Mucosa of rectum (tissue), 2 donors: ENCODE measurements at regions not wholly inside any gene's neighbourhood (a gene's known extent, or its start where the extent isn't known, plus 50 kb on each side); places are given as distances from the start of the nearest gene placed in this dataset.

Experiments
- H3K27ac ChIP-seq, 2 donors: one replicate each; pipeline ENCODE4 v1.7.0; 2013; ENCODE audit warnings: inconsistent platforms in 2 of 2, low read depth in 2 of 2, low read length in 2 of 2
- H3K27me3 ChIP-seq, 2 donors: one replicate each; pipeline ENCODE4 v1.7.0; 2013; ENCODE audit warnings: low read length in 2 of 2; ENCODE audit not compliant: control insufficient read depth in 2 of 2, insufficient read depth in 2 of 2
- H3K36me3 ChIP-seq, 2 donors: one replicate each; pipeline ENCODE4 v1.7.0; 2013; ENCODE audit warnings: low read length in 2 of 2; ENCODE audit not compliant: control insufficient read depth in 2 of 2, insufficient read depth in 2 of 2
- H3K4me1 ChIP-seq, 2 donors: one replicate each; pipeline ENCODE4 v1.7.0; 2013; ENCODE audit warnings: low read length in 2 of 2, mild to moderate bottlenecking in 1 of 2; ENCODE audit not compliant: control insufficient read depth in 2 of 2, insufficient read depth in 2 of 2
- H3K4me3 ChIP-seq, 2 donors: one replicate each; pipeline ENCODE4 v1.7.0; 2013; ENCODE audit warnings: low read length in 2 of 2
- H3K9ac ChIP-seq, 2 donors: one replicate each; pipeline ENCODE4 v1.7.0; 2013; ENCODE audit warnings: low read length in 2 of 2, low read depth in 1 of 2, mild to moderate bottlenecking in 1 of 2
- H3K9me3 ChIP-seq, 2 donors: one replicate each; pipeline ENCODE4 v1.7.0; 2013; ENCODE audit warnings: low read length in 2 of 2; ENCODE audit not compliant: control insufficient read depth in 2 of 2
- donor health status: healthy.
- donor health status: Normal muscosa, but diverticular disease.

- no peak overlapping the region for H3K27ac ChIP-seq
- H3K4me1 ChIP-seq: no peaks in the 10 kb centered on the region
- H3K4me3 ChIP-seq: no peak overlapping the region
- H3K27me3 ChIP-seq: no peaks in the 10 kb centered on the region
- no peak overlapping the region for H3K9ac ChIP-seq
- H3K9me3 ChIP-seq: no peaks in the 10 kb centered on the region
- no peaks in the 10 kb centered on the region for H3K36me3 ChIP-seq
Measured at GRCh38 chr7:125530553-125530952, 600.9 kb upstream of the POT1 start.

- H3K9ac ChIP-seq: no peak overlapping the region
- no peak overlapping the region for H3K27ac ChIP-seq
- H3K36me3 ChIP-seq: no peaks in the 10 kb centered on the region
- H3K4me1 ChIP-seq: no peaks in the 10 kb centered on the region
- no peak overlapping the region for H3K4me3 ChIP-seq
- no peaks in the 10 kb centered on the region for H3K27me3 ChIP-seq
- no peaks in the 10 kb centered on the region for H3K9me3 ChIP-seq
Measured at GRCh38 chr7:125529249-125529648, 599.6 kb upstream of the POT1 start.

- H3K36me3 ChIP-seq: no peaks in the 10 kb centered on the region
- H3K9ac ChIP-seq: no peak overlapping the region
- no peak overlapping the region for H3K4me3 ChIP-seq
- no peaks in the 10 kb centered on the region for H3K9me3 ChIP-seq
- no peak overlapping the region for H3K27ac ChIP-seq
- no peaks in the 10 kb centered on the region for H3K4me1 ChIP-seq
- H3K27me3 ChIP-seq: no peaks in the 10 kb centered on the region
Measured at GRCh38 chr7:125526958-125527357, 597.3 kb upstream of the POT1 start.

- no peaks in the 10 kb centered on the region for H3K27me3 ChIP-seq
- H3K9ac ChIP-seq: no peak overlapping the region
- H3K4me1 ChIP-seq: no peaks in the 10 kb centered on the region
- H3K4me3 ChIP-seq: no peak overlapping the region
- no peaks in the 10 kb centered on the region for H3K9me3 ChIP-seq
- no peaks in the 10 kb centered on the region for H3K36me3 ChIP-seq
- no peak overlapping the region for H3K27ac ChIP-seq
Measured at GRCh38 chr7:125526092-125526491, 596.5 kb upstream of the POT1 start.

- no peak overlapping the region for H3K27ac ChIP-seq
- H3K9me3 ChIP-seq: peaks cover 0 to 2% of the 10 kb centered on the region in 2 donors
- no peak overlapping the region for H3K9ac ChIP-seq
- no peaks in the 10 kb centered on the region for H3K4me1 ChIP-seq
- H3K36me3 ChIP-seq: no peaks in the 10 kb centered on the region
- H3K27me3 ChIP-seq: no peaks in the 10 kb centered on the region
- no peak overlapping the region for H3K4me3 ChIP-seq
Measured at GRCh38 chr7:125516194-125516593, 586.6 kb upstream of the POT1 start.

- no peak overlapping the region for H3K4me3 ChIP-seq
- H3K27me3 ChIP-seq: no peaks in the 10 kb centered on the region
- H3K4me1 ChIP-seq: no peaks in the 10 kb centered on the region
- H3K27ac ChIP-seq: no peak overlapping the region
- H3K36me3 ChIP-seq: no peaks in the 10 kb centered on the region
- peaks cover 0 to 2% of the 10 kb centered on the region in 2 donors for H3K9me3 ChIP-seq
- H3K9ac ChIP-seq: no peak overlapping the region
Measured at GRCh38 chr7:125512373-125512772, 582.7 kb upstream of the POT1 start.

- H3K27ac ChIP-seq: no peak overlapping the region
- H3K9ac ChIP-seq: no peak overlapping the region
- H3K27me3 ChIP-seq: no peaks in the 10 kb centered on the region
- H3K4me3 ChIP-seq: no peak overlapping the region
- no peaks in the 10 kb centered on the region for H3K4me1 ChIP-seq
- H3K36me3 ChIP-seq: no peaks in the 10 kb centered on the region
- peaks cover 0 to 2% of the 10 kb centered on the region in 2 donors for H3K9me3 ChIP-seq
Measured at GRCh38 chr7:125511310-125511709, 581.7 kb upstream of the POT1 start.

- H3K4me3 ChIP-seq: no peak overlapping the region
- H3K27me3 ChIP-seq: no peaks in the 10 kb centered on the region
- H3K36me3 ChIP-seq: no peaks in the 10 kb centered on the region
- H3K9ac ChIP-seq: no peak overlapping the region
- peaks cover 0 to 3% of the 10 kb centered on the region in 2 donors for H3K9me3 ChIP-seq
- H3K4me1 ChIP-seq: no peaks in the 10 kb centered on the region
- no peak overlapping the region for H3K27ac ChIP-seq
Measured at GRCh38 chr7:125506331-125506730, 576.7 kb upstream of the POT1 start.

- Histone ChIP-seq H3K27me3 (no peaks in the 10 kb centered on the region), H3K9ac (no peak overlapping the region), H3K4me3 (no peak overlapping the region), H3K36me3 (no peaks in the 10 kb centered on the region), H3K27ac (no peak overlapping the region), H3K9me3 (peaks cover 0 to 3% of the 10 kb centered on the region in 2 donors), H3K4me1 (no peaks in the 10 kb centered on the region)
Measured at GRCh38 chr7:125504848-125505247, 575.2 kb upstream of the POT1 start.

GRCh38 chr7:125495997-125496396, 566.4 kb upstream of the POT1 start:
- Histone ChIP-seq H3K36me3 (no peaks in the 10 kb centered on the region), H3K9me3 (no peaks in the 10 kb centered on the region), H3K9ac (no peak overlapping the region), H3K4me1 (no peaks in the 10 kb centered on the region), H3K27ac (no peak overlapping the region), H3K27me3 (no peaks in the 10 kb centered on the region), H3K4me3 (no peak overlapping the region)

GRCh38 chr7:125492521-125492920, 562.9 kb upstream of the POT1 start:
- H3K4me1 ChIP-seq: no peaks in the 10 kb centered on the region
- no peaks in the 10 kb centered on the region for H3K9me3 ChIP-seq
- no peak overlapping the region for H3K9ac ChIP-seq
- no peak overlapping the region for H3K27ac ChIP-seq
- H3K27me3 ChIP-seq: no peaks in the 10 kb centered on the region
- no peak overlapping the region for H3K4me3 ChIP-seq
- H3K36me3 ChIP-seq: no peaks in the 10 kb centered on the region
